SH-SY5Y (cell line): ENCODE measurements at regions not wholly inside any gene's neighbourhood (a gene's known extent, or its start where the extent isn't known, plus 50 kb on each side); places are given as distances from the start of the nearest gene placed in this dataset.

Experiments used
- GATA2 ChIP-seq: IDR thresholded peaks from 2 replicates; pipeline ENCODE4 v1.6.1; 2011; ENCODE audit warnings: mild to moderate bottlenecking, low read depth, low read length
- GATA3 ChIP-seq: IDR thresholded peaks from 2 replicates; pipeline ENCODE4 v1.6.1; 2011; ENCODE audit warnings: low read depth, mild to moderate bottlenecking, low read length, moderate library complexity

DNA sequence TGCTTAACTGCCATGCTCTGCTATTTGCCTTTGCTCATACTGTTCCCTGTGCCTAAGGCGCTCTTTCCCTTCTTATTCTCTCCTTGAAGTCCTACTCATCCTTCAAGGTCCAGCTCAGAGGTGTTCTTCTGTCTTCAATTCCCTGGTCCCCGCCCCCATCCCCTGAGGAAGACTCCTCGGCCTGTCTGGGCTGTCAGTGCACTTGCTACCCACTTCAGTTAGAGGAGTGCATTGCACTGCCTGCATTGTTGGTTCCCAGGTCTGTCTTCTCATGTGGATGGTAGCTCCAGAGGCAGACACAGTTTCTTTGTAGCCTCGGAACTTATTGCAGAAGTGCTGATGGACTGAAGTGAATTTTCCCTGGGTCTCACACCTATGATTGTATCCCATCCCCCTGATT is 194.0 kb downstream of the C1orf94 start:
- TF ChIP-seq GATA2 (no peak), GATA3 (no peak)
